Endothelial cell of umbilical vein (primary cell): ENCODE measurements at regions not wholly inside any gene's neighbourhood (a gene's known extent, or its start where the extent isn't known, plus 50 kb on each side); places are given as distances from the start of the nearest gene placed in this dataset.
A peak's percentile ranks its signal among the peaks of the same experiment; 100 is the strongest.

Source experiments
- BruUV-seq: library from RNA; stranded (reverse); fragments of 400-500 nt; replicated peaks from 2 replicates; lab custom pipeline; 2021; lab: Mats Ljungman, UMichigan
- CTCF ChIA-PET: fragments of 300-600, 350-600 bp; sonication (Branson Sonifier 250); formaldehyde crosslinking; loops from one replicate; lab custom pipeline; 2021; ENCODE audit warnings: antibody characterized with exemption, inconsistent platforms; lab: Charles Lee
- POLR2A ChIA-PET: fragments of 300-600, 350-600 bp; sonication (Branson Sonifier 250); formaldehyde crosslinking; loops from one replicate; lab custom pipeline; 2021; ENCODE audit warnings: antibody characterized with exemption, inconsistent platforms; lab: Charles Lee
- DNase-seq: peaks from one replicate; pipeline ENCODE4 v3.0.0-alpha.2; 2011; ENCODE audit warnings: low read depth, low spot score
- FAIRE-seq: peaks from 2 replicates; lab custom pipeline; 2011; peaks lifted over from hg19 to GRCh38; lab: Jason Lieb, UNC
- H2AFZ ChIP-seq: 2 replicates; pipeline ENCODE4 v1.6.0; 2012; ENCODE audit warnings: low read depth, low read length, control low read depth, inconsistent platforms
- H3K27ac ChIP-seq: 2 replicates; pipeline ENCODE4 v1.5.1; 2011; ENCODE audit warnings: low read depth, mild to moderate bottlenecking, control low read depth, low read length, moderate library complexity; ENCODE audit not compliant: insufficient read depth
- H3K27me3 ChIP-seq, 2 experiments: 2 replicates each; pipeline versions ENCODE4 v1.6.0 to v1.6.1; 2011; ENCODE audit warnings: low read length in 2 of 2, mixed read lengths in 1 of 2; ENCODE audit not compliant: control insufficient read depth in 2 of 2, insufficient read depth in 2 of 2
- H3K36me3 ChIP-seq, 2 experiments: 2 replicates in 1 of 2; 3 replicates in 1 of 2; pipeline ENCODE4 v1.5.1; 2011; ENCODE audit warnings: low read length in 2 of 2, mild to moderate bottlenecking in 1 of 2, moderate library complexity in 1 of 2; ENCODE audit not compliant: control insufficient read depth in 2 of 2, insufficient read depth in 2 of 2; ENCODE audit errors: extremely low read depth in 1 of 2
- H3K4me1 ChIP-seq: 3 replicates; pipeline ENCODE4 v1.5.1; 2011; ENCODE audit warnings: mild to moderate bottlenecking, low read length; ENCODE audit not compliant: control insufficient read depth, insufficient read depth; ENCODE audit errors: extremely low read depth
- H3K4me2 ChIP-seq: 2 replicates; pipeline ENCODE4 v1.6.1; 2011; ENCODE audit warnings: low read length, control low read depth, mixed read lengths; ENCODE audit not compliant: insufficient read depth
- H3K4me3 ChIP-seq, 3 experiments: fragments of 200-600 bp in 1 of 3; sonication (generic), shearing (Covaris generic) in 1 of 3; replicated peaks in 1 of 3; 2 replicates each; pipeline ENCODE4 v1.5.1; 2011 to 2016; ENCODE audit warnings: control low read depth in 3 of 3, low read length in 3 of 3, mild to moderate bottlenecking in 2 of 3, inconsistent platforms in 1 of 3, low read depth in 1 of 3, moderate library complexity in 1 of 3; ENCODE audit not compliant: insufficient read depth in 1 of 3
- H3K79me2 ChIP-seq: 2 replicates; pipeline ENCODE4 v1.6.0; 2012; ENCODE audit warnings: low read length, inconsistent platforms; ENCODE audit not compliant: control insufficient read depth, insufficient read depth
- H3K9ac ChIP-seq: replicated peaks from 2 replicates; pipeline ENCODE3; 2011; ENCODE audit warnings: low read length, control low read depth; ENCODE audit not compliant: insufficient read depth; ENCODE audit errors: extremely low read depth
- H3K9me1 ChIP-seq: replicated peaks from 3 replicates; pipeline ENCODE4 v1.6.0; 2011; ENCODE audit warnings: mild to moderate bottlenecking, low read length; ENCODE audit not compliant: control insufficient read depth, insufficient read depth; ENCODE audit errors: extremely low read depth
- H3K9me3 ChIP-seq: replicated peaks from 2 replicates; pipeline ENCODE4 v1.5.1; 2012; ENCODE audit warnings: low read length, inconsistent platforms; ENCODE audit not compliant: control insufficient read depth, insufficient read depth
- H4K20me1 ChIP-seq: replicated peaks from 2 replicates; pipeline ENCODE3; 2011; ENCODE audit warnings: mild to moderate bottlenecking, low read length; ENCODE audit not compliant: control insufficient read depth, insufficient read depth; ENCODE audit errors: extremely low read depth
- CTCF ChIP-seq, 2 donors: IDR thresholded peaks; 1 replicate in 1 of 2; 2 replicates in 1 of 2; pipeline ENCODE4 v1.5.1; 2011; ENCODE audit warnings: low read length in 2 of 2, mild to moderate bottlenecking in 2 of 2, moderate library complexity in 2 of 2, control low read depth in 1 of 2, inconsistent platforms in 1 of 2, low read depth in 1 of 2; ENCODE audit not compliant: insufficient read depth in 1 of 2; ENCODE audit errors: extremely low read depth in 1 of 2
- EZH2 ChIP-seq: IDR thresholded peaks from 2 replicates; pipeline ENCODE4 v1.6.1; 2012; ENCODE audit warnings: borderline replicate concordance, low read depth, mild to moderate bottlenecking, moderate library complexity, low read length, inconsistent platforms; ENCODE audit not compliant: severe bottlenecking
- FOS ChIP-seq: IDR thresholded peaks from 2 replicates; pipeline ENCODE4 v1.6.1; 2011; ENCODE audit warnings: mild to moderate bottlenecking, low read length, moderate library complexity, borderline replicate concordance; ENCODE audit not compliant: insufficient read depth
- GATA2 ChIP-seq: IDR thresholded peaks from 2 replicates; pipeline ENCODE4 v1.7.0; 2011; ENCODE audit warnings: low read depth, mild to moderate bottlenecking, moderate library complexity, mixed read lengths, low read length; ENCODE audit not compliant: insufficient read length, insufficient read depth
- JUN ChIP-seq: IDR thresholded peaks from 2 replicates; pipeline ENCODE4 v1.6.1; 2011; ENCODE audit warnings: borderline replicate concordance, low read depth; ENCODE audit not compliant: insufficient read length, insufficient read depth
- MYC ChIP-seq: IDR thresholded peaks from one replicate; pipeline ENCODE4 v1.6.1; 2011; ENCODE audit warnings: mild to moderate bottlenecking, low read depth, low read length
- POLR2A ChIP-seq: IDR thresholded peaks from 2 replicates; pipeline ENCODE4 v1.6.1; 2012; ENCODE audit warnings: low read depth, mild to moderate bottlenecking, control low read depth, low read length
- POLR2AphosphoS5 ChIP-seq: IDR thresholded peaks from 2 replicates; pipeline ENCODE4 v1.6.1; 2012; ENCODE audit warnings: low read depth, mild to moderate bottlenecking, control low read depth, low read length, moderate library complexity; ENCODE audit not compliant: insufficient read depth
- dilution Hi-C: fragments of 300-500 bp; cut with MboI; formaldehyde crosslinking; loops from one replicate; pipeline ENCODE4 v1.15.0; 2019; ENCODE audit warnings: low sequenced_read_pairs; ENCODE audit not compliant: extremely low pct_ligation_motif_present
- intact Hi-C: fragments of 100-400 bp; cut with micrococcal nuclease; formaldehyde crosslinking; loops from one replicate; pipeline ENCODE4 v1.10.0; 2022
- TF ChIP-seq, protein P1 (sequence below): IDR thresholded peaks from 2 replicates; pipeline ENCODE4 v1.6.1; 2011; ENCODE audit not compliant: insufficient read depth, insufficient read length

- H3K27ac ChIP-seq, result peak overlapping the region; percentile 83
- H2AFZ ChIP-seq, result no peak overlapping the region
- dilution Hi-C loops, result no loop called here
- TF ChIP-seq CTCF (IDR thresholded peaks at IDR 0.05; ENCODE audit: extremely low read depth in 1 of 2, insufficient read depth in 1 of 2, low read depth in 1 of 2, low read length in 2 of 2) (no peak), EZH2 (no peak), GATA2 (no peak), POLR2A (no peak), FOS (no peak), POLR2AphosphoS5 (no peak), JUN (no peak), MYC (no peak)
- TF ChIP-seq, protein P1, sequence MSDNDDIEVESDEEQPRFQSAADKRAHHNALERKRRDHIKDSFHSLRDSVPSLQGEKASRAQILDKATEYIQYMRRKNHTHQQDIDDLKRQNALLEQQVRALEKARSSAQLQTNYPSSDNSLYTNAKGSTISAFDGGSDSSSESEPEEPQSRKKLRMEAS, result no peak
- POLR2A ChIA-PET, result interaction anchor here (1.0 to 1.4 kb wide), 2 partner anchors 16 to 399 kb away, joined by 3 to 5 read pairs; partner anchors contain the start of genes CDC26 and PRPF4
- no peaks in the 10 kb centered on the region for H4K20me1 ChIP-seq
- no peaks in the 10 kb centered on the region for H3K79me2 ChIP-seq
- no peak overlapping the region for H3K4me3 ChIP-seq
- no peaks in the 10 kb centered on the region for H3K36me3 ChIP-seq
- BruUV-seq, result no TSS peak
- FAIRE-seq (peak; percentile 77), DNase-seq (peak; percentile 60)
- CTCF ChIA-PET, result interaction anchor here (1.3 to 3.5 kb wide), 3 partner anchors 16 to 228 kb away, joined by 6 to 15 read pairs (median 14); no protein-coding TSS in a partner anchor
- peaks cover 30% of the 10 kb centered on the region for H3K4me1 ChIP-seq
- no peak overlapping the region for H3K4me2 ChIP-seq
- H3K9me3 ChIP-seq, result no peaks in the 10 kb centered on the region
- no peaks in the 10 kb centered on the region for H3K27me3 ChIP-seq
- H3K9ac ChIP-seq, result peak overlapping the region; percentile 54
- no peaks in the 10 kb centered on the region for H3K9me1 ChIP-seq
- intact Hi-C loops, result no loop called here
Observed at GRCh38 chr9:113674436-113674835, 201.7 kb upstream of the ZNF618 start.
